Gastroesophageal sphincter (tissue), 4 donors: ENCODE measurements at regions not wholly inside any gene's neighbourhood (a gene's known extent, or its start where the extent isn't known, plus 50 kb on each side); places are given as distances from the start of the nearest gene placed in this dataset.

Experiments used
- ATAC-seq: fragments of 150-250 bp; one replicate; pipeline ENCODE4 v1.9.1; 2016; ENCODE audit warnings: mild to moderate bottlenecking, moderate library complexity
- H3K27ac ChIP-seq, 4 donors: fragments of 200-600 bp; sonication (generic) in 3 of 4; 1 replicate in 3 of 4; 2 replicates in 1 of 4; pipeline ENCODE4 v1.5.1; 2016 to 2019
- H3K27me3 ChIP-seq: fragments of 200-600 bp; sonication (generic); one replicate; pipeline ENCODE4 v1.5.1; 2019
- H3K36me3 ChIP-seq, 2 donors: fragments of 200-600 bp; sonication (generic); one replicate each; pipeline ENCODE4 v1.5.1; 2019; ENCODE audit warnings: control low read depth in 1 of 2
- H3K4me1 ChIP-seq, 3 donors: fragments of 200-600 bp; sonication (generic); 1 replicate in 2 of 3; 2 replicates in 1 of 3; pipeline ENCODE4 v1.5.1; 2016 to 2019; ENCODE audit warnings: control low read depth in 2 of 3
- H3K4me3 ChIP-seq, 2 donors: fragments of 200-600 bp; sonication (generic); one replicate each; pipeline ENCODE4 v1.5.1; 2019; ENCODE audit warnings: mild to moderate bottlenecking in 1 of 2, moderate library complexity in 1 of 2
- H3K9me3 ChIP-seq, 3 donors: fragments of 200-600 bp; sonication (generic); one replicate each; pipeline ENCODE4 v1.5.1; 2017 to 2019; ENCODE audit warnings: control low read depth in 2 of 3
- EP300 ChIP-seq: sonication (generic); formaldehyde crosslinking; IDR thresholded peaks from one replicate; pipeline ENCODE4 v1.6.1; 2017; ENCODE audit warnings: antibody characterized with exemption, mild to moderate bottlenecking
- POLR2A ChIP-seq, 2 donors: fragments of 450-650 bp; IDR thresholded peaks; one replicate each; pipeline ENCODE4 v1.6.1; 2017; ENCODE audit warnings: antibody characterized with exemption in 2 of 2, mild to moderate bottlenecking in 2 of 2, moderate library complexity in 1 of 2
- POLR2AphosphoS5 ChIP-seq: sonication (generic); formaldehyde crosslinking; IDR thresholded peaks from one replicate; pipeline ENCODE4 v1.6.1; 2017; ENCODE audit warnings: antibody characterized with exemption
- WGBS, 2 donors: methylation state at CpG; one replicate each; pipeline ENCODE4 v1.1.5; 2018; ENCODE audit warnings: low coverage in 1 of 2; 5-methylcytosine and 5-hydroxymethylcytosine counted together
- TF ChIP-seq, protein P1 (sequence below), 4 experiments: fragments of 200-600 bp in 2 of 4; fragments of 450-650 bp in 2 of 4; sonication (generic) in 1 of 4; IDR thresholded peaks; one replicate each; pipeline ENCODE4 v1.5.1; 2017 to 2019; ENCODE audit warnings: antibody characterized with exemption in 4 of 4, mild to moderate bottlenecking in 2 of 4, moderate library complexity in 2 of 4

DNA sequence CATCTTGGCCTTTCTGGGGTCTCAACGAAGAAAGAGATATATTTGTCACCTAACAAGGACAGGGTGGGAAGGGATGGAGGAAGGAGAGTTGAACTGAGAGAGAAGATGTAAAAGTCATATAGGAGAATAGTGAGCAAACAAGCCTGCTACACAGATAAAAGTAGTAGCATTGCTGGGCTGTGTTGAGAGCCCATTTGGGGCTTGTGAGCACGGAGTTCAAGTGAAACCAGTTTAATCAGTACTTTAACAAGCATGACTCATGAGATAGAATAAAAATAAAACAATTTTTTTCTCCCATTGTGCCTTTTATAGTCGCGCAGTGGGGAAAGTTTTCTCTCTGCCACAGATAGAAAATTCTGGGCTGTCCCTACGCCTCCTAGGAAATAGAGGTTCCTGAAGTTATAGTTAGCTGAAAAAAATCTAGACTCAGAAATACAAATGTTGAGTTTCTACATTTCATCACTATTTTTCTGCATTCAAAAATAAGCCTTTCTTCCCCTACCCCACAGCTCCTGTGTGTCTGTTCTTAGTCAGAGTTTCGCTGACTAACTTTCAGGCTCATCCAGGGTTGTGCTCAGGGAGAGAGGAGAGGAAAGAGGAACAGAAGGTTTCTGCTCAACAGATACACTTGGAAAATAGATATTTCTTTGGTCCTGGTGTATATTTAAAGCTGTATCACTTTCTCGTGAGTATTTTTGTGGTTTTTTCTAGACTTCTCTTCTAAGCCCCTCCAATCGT, 395.8 kb upstream of the ADAMTSL1 start:
- TF ChIP-seq POLR2AphosphoS5 (no peak), POLR2A (IDR thresholded peaks at IDR 0.05) (no peak), EP300 (no peak)
- TF ChIP-seq, protein P1, sequence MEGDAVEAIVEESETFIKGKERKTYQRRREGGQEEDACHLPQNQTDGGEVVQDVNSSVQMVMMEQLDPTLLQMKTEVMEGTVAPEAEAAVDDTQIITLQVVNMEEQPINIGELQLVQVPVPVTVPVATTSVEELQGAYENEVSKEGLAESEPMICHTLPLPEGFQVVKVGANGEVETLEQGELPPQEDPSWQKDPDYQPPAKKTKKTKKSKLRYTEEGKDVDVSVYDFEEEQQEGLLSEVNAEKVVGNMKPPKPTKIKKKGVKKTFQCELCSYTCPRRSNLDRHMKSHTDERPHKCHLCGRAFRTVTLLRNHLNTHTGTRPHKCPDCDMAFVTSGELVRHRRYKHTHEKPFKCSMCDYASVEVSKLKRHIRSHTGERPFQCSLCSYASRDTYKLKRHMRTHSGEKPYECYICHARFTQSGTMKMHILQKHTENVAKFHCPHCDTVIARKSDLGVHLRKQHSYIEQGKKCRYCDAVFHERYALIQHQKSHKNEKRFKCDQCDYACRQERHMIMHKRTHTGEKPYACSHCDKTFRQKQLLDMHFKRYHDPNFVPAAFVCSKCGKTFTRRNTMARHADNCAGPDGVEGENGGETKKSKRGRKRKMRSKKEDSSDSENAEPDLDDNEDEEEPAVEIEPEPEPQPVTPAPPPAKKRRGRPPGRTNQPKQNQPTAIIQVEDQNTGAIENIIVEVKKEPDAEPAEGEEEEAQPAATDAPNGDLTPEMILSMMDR (IDR thresholded peaks at IDR 0.05), result no peak
- no peaks in the 10 kb centered on the region for H3K9me3 ChIP-seq
- H3K27ac ChIP-seq, result no peak overlapping the region
- no peaks in the 10 kb centered on the region for H3K27me3 ChIP-seq
- 64 to 75% methylated on average over 7 to 8 of the region's 8 CpGs for WGBS, 2 donors
- H3K4me1 ChIP-seq, result peaks cover 0 to 42% (median 12%) of the 10 kb centered on the region in 3 donors
- no peaks in the 10 kb centered on the region for H3K36me3 ChIP-seq
- ATAC-seq, result no peak
- H3K4me3 ChIP-seq, result no peak overlapping the region

GRCh38 chr9:18092138-18092537, 381.8 kb upstream of the ADAMTSL1 start:
- no peaks in the 10 kb centered on the region for H3K27me3 ChIP-seq
- TF ChIP-seq POLR2AphosphoS5 (no peak), POLR2A (IDR thresholded peaks at IDR 0.05) (no peak), EP300 (no peak)
- TF ChIP-seq, protein P1 (IDR thresholded peaks at IDR 0.05), result no peak
- no peaks in the 10 kb centered on the region for H3K36me3 ChIP-seq
- no peak for ATAC-seq
- 89 to 91% methylated on average over 4 of the region's 4 CpGs for WGBS, 2 donors
- H3K27ac ChIP-seq, result peak overlapping the region in 1 of 4 donors; percentile 2
- H3K4me3 ChIP-seq, result no peak overlapping the region
- peaks cover 0 to 24% (median 0%) of the 10 kb centered on the region in 3 donors for H3K4me1 ChIP-seq
- H3K9me3 ChIP-seq, result no peaks in the 10 kb centered on the region

- peaks cover 2 to 29% (median 3%) of the 10 kb centered on the region in 3 donors for H3K4me1 ChIP-seq
- H3K27me3 ChIP-seq, result no peaks in the 10 kb centered on the region
- H3K27ac ChIP-seq, result no peak overlapping the region
- H3K4me3 ChIP-seq, result no peak overlapping the region
- WGBS, 2 donors, result 49 to 77% methylated on average over 3 to 4 of the region's 4 CpGs
- H3K9me3 ChIP-seq, result no peaks in the 10 kb centered on the region
- ATAC-seq, result no peak
- H3K36me3 ChIP-seq, result no peaks in the 10 kb centered on the region
- TF ChIP-seq, protein P1 (IDR thresholded peaks at IDR 0.05), result no peak
- TF ChIP-seq EP300 (no peak), POLR2A (IDR thresholded peaks at IDR 0.05) (no peak), POLR2AphosphoS5 (no peak)
Measured at GRCh38 chr9:18106006-18106560, 367.9 kb upstream of the ADAMTSL1 start.

DNA sequence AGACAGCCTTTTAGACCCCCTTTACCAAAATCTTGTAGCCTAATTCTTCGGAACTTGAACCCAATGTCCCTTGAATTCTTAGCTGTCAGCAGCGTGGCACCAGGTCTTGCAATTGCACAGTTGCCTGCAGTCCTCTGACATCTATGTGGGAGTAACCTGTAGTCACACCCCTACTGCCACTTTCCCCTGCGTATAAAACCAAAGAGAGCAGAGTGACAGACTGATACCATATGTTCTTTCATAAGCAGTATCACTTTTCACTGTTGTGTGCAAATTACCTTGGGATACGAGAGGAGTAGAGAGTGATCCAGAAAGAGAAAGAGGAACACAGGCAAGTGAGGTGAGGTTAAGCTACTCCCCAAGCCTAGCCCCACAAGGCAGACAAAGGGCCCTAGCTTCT, 364.3 kb upstream of the ADAMTSL1 start:
- H3K36me3 ChIP-seq, result no peaks in the 10 kb centered on the region
- H3K27me3 ChIP-seq, result no peaks in the 10 kb centered on the region
- H3K27ac ChIP-seq, result no peak overlapping the region
- TF ChIP-seq POLR2A (IDR thresholded peaks at IDR 0.05), result no peak
- TF ChIP-seq, protein P1 (IDR thresholded peaks at IDR 0.05), result no peak
- no peak for TF ChIP-seq POLR2AphosphoS5
- no peak for TF ChIP-seq EP300
- no peak for ATAC-seq
- no peaks in the 10 kb centered on the region for H3K9me3 ChIP-seq
- H3K4me3 ChIP-seq, result no peak overlapping the region
- H3K4me1 ChIP-seq, result peaks cover 2 to 38% (median 3%) of the 10 kb centered on the region in 3 donors
- WGBS, 2 donors, result 95% methylated on average over 3 to 4 of the region's 4 CpGs

GRCh38 chr9:18111146-18111545, 362.8 kb upstream of the ADAMTSL1 start:
- H3K27ac ChIP-seq, result peak overlapping the region in 1 of 4 donors; percentile 8
- no peak for ATAC-seq
- H3K4me1 ChIP-seq, result peaks cover 2 to 38% (median 10%) of the 10 kb centered on the region in 3 donors
- H3K27me3 ChIP-seq, result no peaks in the 10 kb centered on the region
- TF ChIP-seq EP300, result no peak
- TF ChIP-seq, protein P1 (IDR thresholded peaks at IDR 0.05), result no peak
- no peak for TF ChIP-seq POLR2A (IDR thresholded peaks at IDR 0.05)
- no peak for TF ChIP-seq POLR2AphosphoS5
- no peaks in the 10 kb centered on the region for H3K36me3 ChIP-seq
- H3K4me3 ChIP-seq, result no peak overlapping the region
- H3K9me3 ChIP-seq, result no peaks in the 10 kb centered on the region
